Pancreas (tissue), 10 donors: ENCODE measurements at regions not wholly inside any gene's neighbourhood (a gene's known extent, or its start where the extent isn't known, plus 50 kb on each side); places are given as distances from the start of the nearest gene placed in this dataset.

ENCODE experiments used
- ATAC-seq, 4 donors: fragments of 200-7000 bp; cut with Tn5 transposase; one replicate each; pipeline versions ENCODE4 v1.8.0 to v1.9.1; 2020; ENCODE audit warnings: mild to moderate bottlenecking in 4 of 4, moderate library complexity in 4 of 4
- DNase-seq, 6 donors: peaks; one replicate each; pipeline ENCODE4 v3.0.0-alpha.2; 2020
- FAIRE-seq: peaks from 2 replicates; lab custom pipeline; 2012; peaks lifted over from hg19 to GRCh38; lab: Jason Lieb, UNC
- H3K27ac ChIP-seq, 4 donors: fragments of 200-600 bp; sonication (generic); 1 replicate in 3 of 4; 2 replicates in 1 of 4; pipeline versions ENCODE4 v1.5.0 to v1.8.0; 2020
- H3K27me3 ChIP-seq, 4 donors: fragments of 200-600 bp; one replicate each; pipeline ENCODE4 v1.8.0; 2021
- H3K36me3 ChIP-seq, 3 donors: fragments of 200-600 bp; sonication (generic) in 1 of 3; one replicate each; pipeline versions ENCODE4 v1.5.0 to v1.8.0; 2020 to 2021
- H3K4me1 ChIP-seq, 3 donors: fragments of 200-600 bp; one replicate each; pipeline ENCODE4 v1.8.0; 2021
- H3K4me3 ChIP-seq, 4 donors: fragments of 200-600 bp; sonication (generic) in 2 of 4; one replicate each; pipeline versions ENCODE4 v1.5.0 to v1.8.0; 2020 to 2021
- H3K9me3 ChIP-seq, 4 donors: fragments of 200-600 bp; one replicate each; pipeline ENCODE4 v1.8.0; 2021
- WGBS, 2 donors: extraction: QIAGEN DNeasy Blood & Tissue Kit; methylation state at CpG; one replicate each; pipeline ENCODE4 v1.1.7; 2013; 5-methylcytosine and 5-hydroxymethylcytosine counted together
- intact Hi-C, 3 donors: fragments of 100-400 bp; cut with DNase I; formaldehyde crosslinking; loops; one replicate each; pipeline versions ENCODE4 v1.11.1 to v1.14.2; 2022
- TF ChIP-seq, protein P1 (sequence below), 4 donors: fragments of 200-600 bp; sonication (generic) in 3 of 4; IDR thresholded peaks; one replicate each; pipeline versions ENCODE4 v1.5.0 to v1.8.0; 2021; ENCODE audit warnings: antibody characterized with exemption in 4 of 4
- donor health status: healthy with polysubstance abuse.
- donor health status: DM: no; HTN: no; CAD: no; lungs with moderate emphysema.
- donor health status: DM: no; HTN: no; CAD: no.
- donor health status: control.
- donor health status: control.
- donor health status: Bipolar disorder and iron deficiency.
- donor health status: DM: yes; HTN: yes; CAD: no.
- donor health status: DM: no; HTN: no; CAD: no.
- donor health status: DM: no; HTN: no; CAD: no.
- donor health status: DM: yes; HTN: yes; CAD: no.

DNA sequence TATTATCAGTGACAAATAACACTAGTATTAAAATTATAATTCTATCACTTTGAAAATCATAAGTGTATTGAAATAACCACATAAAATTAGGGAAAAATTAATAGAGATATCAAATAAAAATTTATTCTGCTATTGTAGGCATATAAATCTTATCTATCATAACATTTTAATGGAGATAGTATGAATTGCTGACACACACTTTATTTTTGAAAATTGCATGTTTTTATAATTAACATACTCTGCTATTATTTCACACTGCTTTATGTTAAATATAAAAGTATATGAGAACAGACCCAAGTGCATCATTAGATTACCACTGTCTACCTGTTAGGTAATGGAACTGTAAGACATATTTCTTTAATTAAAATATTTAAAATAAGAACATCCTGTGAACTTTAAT, 2150.2 kb downstream of the ARAP2 start:
- Histone ChIP-seq H3K4me1 (no peaks in the 10 kb centered on the region), H3K36me3 (no peaks in the 10 kb centered on the region), H3K27ac (no peak overlapping the region), H3K27me3 (no peaks in the 10 kb centered on the region), H3K9me3 (no peaks in the 10 kb centered on the region), H3K4me3 (no peak overlapping the region)
- no peak for ATAC-seq
- TF ChIP-seq, protein P1, sequence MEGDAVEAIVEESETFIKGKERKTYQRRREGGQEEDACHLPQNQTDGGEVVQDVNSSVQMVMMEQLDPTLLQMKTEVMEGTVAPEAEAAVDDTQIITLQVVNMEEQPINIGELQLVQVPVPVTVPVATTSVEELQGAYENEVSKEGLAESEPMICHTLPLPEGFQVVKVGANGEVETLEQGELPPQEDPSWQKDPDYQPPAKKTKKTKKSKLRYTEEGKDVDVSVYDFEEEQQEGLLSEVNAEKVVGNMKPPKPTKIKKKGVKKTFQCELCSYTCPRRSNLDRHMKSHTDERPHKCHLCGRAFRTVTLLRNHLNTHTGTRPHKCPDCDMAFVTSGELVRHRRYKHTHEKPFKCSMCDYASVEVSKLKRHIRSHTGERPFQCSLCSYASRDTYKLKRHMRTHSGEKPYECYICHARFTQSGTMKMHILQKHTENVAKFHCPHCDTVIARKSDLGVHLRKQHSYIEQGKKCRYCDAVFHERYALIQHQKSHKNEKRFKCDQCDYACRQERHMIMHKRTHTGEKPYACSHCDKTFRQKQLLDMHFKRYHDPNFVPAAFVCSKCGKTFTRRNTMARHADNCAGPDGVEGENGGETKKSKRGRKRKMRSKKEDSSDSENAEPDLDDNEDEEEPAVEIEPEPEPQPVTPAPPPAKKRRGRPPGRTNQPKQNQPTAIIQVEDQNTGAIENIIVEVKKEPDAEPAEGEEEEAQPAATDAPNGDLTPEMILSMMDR (IDR thresholded peaks at IDR 0.05), result no peak
- intact Hi-C loops, result no loop called here
- no peak for FAIRE-seq
- no peak for DNase-seq

DNA sequence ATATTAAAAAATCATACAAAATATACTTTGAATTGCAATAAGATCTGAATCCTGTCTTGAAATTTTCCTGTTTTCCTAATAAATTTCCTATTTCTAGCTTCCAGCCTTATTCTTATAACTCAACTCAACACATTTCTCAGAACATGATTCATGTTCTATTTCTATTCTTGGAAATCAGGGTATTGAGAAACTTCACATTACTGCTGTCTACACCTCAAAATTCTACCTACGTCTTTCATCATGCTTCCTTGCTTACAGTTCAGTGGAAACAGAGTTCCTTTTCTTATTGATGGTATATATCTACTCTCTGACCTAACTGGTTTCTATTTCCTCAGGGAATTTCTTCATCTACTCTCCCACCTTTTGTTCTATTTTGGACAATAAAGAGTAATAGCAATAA, 2139.0 kb downstream of the ARAP2 start:
- H3K27ac ChIP-seq, result no peak overlapping the region
- H3K27me3 ChIP-seq, result no peaks in the 10 kb centered on the region
- TF ChIP-seq, protein P1 (IDR thresholded peaks at IDR 0.05), result no peak
- H3K4me3 ChIP-seq, result no peak overlapping the region
- no peak for FAIRE-seq
- no peaks in the 10 kb centered on the region for H3K4me1 ChIP-seq
- H3K9me3 ChIP-seq, result no peaks in the 10 kb centered on the region
- H3K36me3 ChIP-seq, result no peaks in the 10 kb centered on the region
- intact Hi-C loops, result no loop called here
- ATAC-seq, result no peak
- WGBS, 2 donors, result 42 to 49% methylated on average over 1 of the region's 1 CpG
- no peak for DNase-seq

DNA sequence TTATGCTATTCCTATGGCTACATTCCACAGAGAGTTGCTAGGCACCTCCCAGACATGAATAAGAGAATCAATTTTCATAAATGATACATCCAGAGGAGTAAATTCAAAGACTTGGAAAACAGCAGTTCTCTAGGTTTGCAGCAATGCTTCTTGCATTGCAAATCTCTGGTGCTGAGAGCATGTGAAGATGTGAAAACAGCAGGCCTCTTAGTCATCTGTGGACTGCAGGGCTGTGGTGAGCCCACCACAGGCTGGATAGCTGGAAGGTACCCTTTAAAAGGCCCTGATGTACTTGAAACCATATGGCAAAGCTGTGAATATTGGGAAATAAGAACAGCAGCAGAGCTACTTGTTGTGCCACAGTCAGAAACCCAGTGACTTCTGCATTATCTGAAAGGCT, 2135.9 kb downstream of the ARAP2 start:
- FAIRE-seq, result no peak
- intact Hi-C loops, result no loop called here
- Histone ChIP-seq H3K4me3 (no peak overlapping the region), H3K9me3 (no peaks in the 10 kb centered on the region), H3K4me1 (no peaks in the 10 kb centered on the region), H3K36me3 (no peaks in the 10 kb centered on the region), H3K27me3 (no peaks in the 10 kb centered on the region), H3K27ac (no peak overlapping the region)
- no peak for DNase-seq
- TF ChIP-seq, protein P1 (IDR thresholded peaks at IDR 0.05), result no peak
- ATAC-seq, result no peak

DNA sequence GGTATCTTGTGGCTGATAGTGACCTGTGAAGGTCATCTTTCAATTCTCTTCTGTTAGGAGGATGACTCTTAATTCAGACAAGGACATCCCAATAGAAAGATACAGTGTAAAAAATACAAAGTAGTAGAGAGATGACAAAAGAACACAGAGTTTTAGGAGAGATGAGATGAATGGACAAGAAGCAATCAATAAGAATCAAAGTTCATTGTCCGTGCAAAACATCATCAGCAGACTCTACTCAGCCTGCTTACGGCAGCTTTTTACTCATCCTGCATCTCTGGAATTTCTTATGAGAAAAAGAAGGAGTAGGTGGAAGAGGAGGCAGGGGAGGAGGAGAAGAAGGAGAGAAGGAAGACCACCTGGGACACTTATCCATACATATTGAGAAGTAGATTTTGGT, 2131.7 kb downstream of the ARAP2 start:
- DNase-seq, result no peak
- 41 to 54% methylated on average over 2 of the region's 2 CpGs for WGBS, 2 donors

DNA sequence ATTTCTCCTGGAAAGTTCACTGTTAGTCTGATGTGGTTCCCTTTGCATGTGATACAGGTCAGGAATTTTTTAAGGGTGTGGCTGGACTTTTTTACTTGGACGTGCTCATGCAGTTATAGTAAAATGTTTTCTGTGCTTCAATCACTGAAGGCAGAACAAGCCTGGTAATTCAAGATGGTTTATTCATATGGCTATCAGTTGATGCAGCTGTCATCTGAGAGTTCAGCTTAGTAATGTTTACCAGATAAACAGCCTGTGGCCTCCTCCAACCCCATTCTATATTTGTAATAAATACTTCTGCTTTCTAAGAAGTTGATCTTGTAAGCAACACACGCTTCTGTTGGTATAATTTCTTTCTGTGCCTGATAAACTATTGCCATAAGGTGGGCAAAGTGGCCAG, 2105.9 kb downstream of the ARAP2 start:
- no peak for DNase-seq
- 34 to 41% methylated on average over 2 of the region's 2 CpGs for WGBS, 2 donors
- Histone ChIP-seq H3K9me3 (no peaks in the 10 kb centered on the region), H3K4me3 (no peak overlapping the region), H3K27me3 (no peaks in the 10 kb centered on the region), H3K4me1 (no peaks in the 10 kb centered on the region), H3K27ac (no peak overlapping the region), H3K36me3 (no peaks in the 10 kb centered on the region)
- TF ChIP-seq, protein P1 (IDR thresholded peaks at IDR 0.05), result no peak
- intact Hi-C loops, result no loop called here
- no peak for FAIRE-seq
- ATAC-seq, result no peak

More for the DNA sequence above, 2131.7 kb downstream of the ARAP2 start:
- H3K4me1 ChIP-seq, result no peaks in the 10 kb centered on the region
- H3K27me3 ChIP-seq, result no peaks in the 10 kb centered on the region
- no peak for FAIRE-seq
- H3K4me3 ChIP-seq, result no peak overlapping the region
- ATAC-seq, result no peak
- no peak overlapping the region for H3K27ac ChIP-seq
- TF ChIP-seq, protein P1 (IDR thresholded peaks at IDR 0.05), result no peak
- no peaks in the 10 kb centered on the region for H3K9me3 ChIP-seq
- intact Hi-C loops, result no loop called here
- no peaks in the 10 kb centered on the region for H3K36me3 ChIP-seq
